Keratinocyte (primary cell): ENCODE measurements at regions not wholly inside any gene's neighbourhood (a gene's known extent, or its start where the extent isn't known, plus 50 kb on each side); places are given as distances from the start of the nearest gene placed in this dataset.

Experiments
- DNase-seq: peaks from one replicate; pipeline ENCODE4 v3.0.0-alpha.2; 2011; ENCODE audit warnings: low read depth, missing footprints, low spot score
- FAIRE-seq: peaks from 2 replicates; lab custom pipeline; 2011; peaks lifted over from hg19 to GRCh38; lab: Jason Lieb, UNC
- H2AFZ ChIP-seq: 2 replicates; pipeline ENCODE4 v1.6.0; 2012; ENCODE audit warnings: low read length, control low read depth, inconsistent platforms; ENCODE audit not compliant: control insufficient read depth
- H3K27ac ChIP-seq: 2 replicates; pipeline ENCODE4 v1.5.1; 2011; ENCODE audit warnings: low read length; ENCODE audit not compliant: control insufficient read depth, insufficient read depth
- H3K27me3 ChIP-seq: 3 replicates; pipeline ENCODE4 v1.6.0; 2011; ENCODE audit warnings: low read length; ENCODE audit not compliant: control insufficient read depth, insufficient read depth; ENCODE audit errors: extremely low read depth
- H3K36me3 ChIP-seq, 2 experiments: 2 replicates in 1 of 2; 3 replicates in 1 of 2; pipeline ENCODE4 v1.5.1; 2011; ENCODE audit warnings: low read length in 2 of 2, mild to moderate bottlenecking in 1 of 2; ENCODE audit not compliant: control insufficient read depth in 2 of 2, insufficient read depth in 2 of 2; ENCODE audit errors: extremely low read depth in 1 of 2
- H3K4me1 ChIP-seq: 3 replicates; pipeline ENCODE4 v1.5.1; 2011; ENCODE audit warnings: low read length; ENCODE audit not compliant: control insufficient read depth, insufficient read depth; ENCODE audit errors: extremely low read depth
- H3K4me2 ChIP-seq: 3 replicates; pipeline ENCODE4 v1.6.0; 2011; ENCODE audit warnings: low read depth, low read length; ENCODE audit not compliant: control insufficient read depth, insufficient read depth; ENCODE audit errors: extremely low read depth
- H3K4me3 ChIP-seq, 3 experiments: fragments of 200-600 bp in 1 of 3; sonication (generic) in 1 of 3; 2 replicates in 2 of 3; 3 replicates in 1 of 3; pipeline ENCODE4 v1.5.1; 2011 to 2016; ENCODE audit warnings: low read length in 3 of 3, mild to moderate bottlenecking in 3 of 3, control low read depth in 2 of 3, inconsistent platforms in 1 of 3, low read depth in 1 of 3, mixed read lengths in 1 of 3, mixed run types in 1 of 3, moderate library complexity in 1 of 3; ENCODE audit not compliant: control insufficient read depth in 2 of 3, insufficient read depth in 2 of 3; ENCODE audit errors: extremely low read depth in 1 of 3
- H3K79me2 ChIP-seq: 2 replicates; pipeline ENCODE4 v1.6.0; 2012; ENCODE audit warnings: low read length; ENCODE audit not compliant: control insufficient read depth, insufficient read depth
- H3K9ac ChIP-seq: 3 replicates; pipeline ENCODE4 v1.6.0; 2011; ENCODE audit warnings: low read length; ENCODE audit not compliant: control insufficient read depth, insufficient read depth; ENCODE audit errors: extremely low read depth
- H3K9me1 ChIP-seq: 3 replicates; pipeline ENCODE4 v1.6.0; 2011; ENCODE audit warnings: low read length; ENCODE audit not compliant: control insufficient read depth, insufficient read depth; ENCODE audit errors: extremely low read depth
- H3K9me3 ChIP-seq: 2 replicates; pipeline ENCODE4 v1.5.1; 2012; ENCODE audit warnings: low read depth, low read length; ENCODE audit not compliant: control insufficient read depth
- H4K20me1 ChIP-seq: 3 replicates; pipeline ENCODE4 v1.6.0; 2011; ENCODE audit warnings: low read length; ENCODE audit not compliant: control insufficient read depth, insufficient read depth; ENCODE audit errors: extremely low read depth
- EZH2 ChIP-seq: IDR thresholded peaks from one replicate; pipeline ENCODE4 v1.6.1; 2012; ENCODE audit warnings: inconsistent platforms, mild to moderate bottlenecking, low read length, moderate library complexity
- dilution Hi-C: fragments of 300-500 bp; cut with MboI; formaldehyde crosslinking; loops from one replicate; pipeline ENCODE4 v1.7.0; 2020; ENCODE audit warnings: low sequenced_read_pairs; ENCODE audit not compliant: extremely low pct_ligation_motif_present
- TF ChIP-seq, protein P1 (sequence below), 3 experiments: IDR thresholded peaks in 1 of 3; conservative IDR thresholded peaks in 1 of 3; optimal IDR thresholded peaks in 1 of 3; 2 replicates in 2 of 3; 3 replicates in 1 of 3; pipeline versions ENCODE3 to v1.5.1; 2011; ENCODE audit warnings: low read length in 3 of 3, mild to moderate bottlenecking in 3 of 3, moderate library complexity in 2 of 3, control low read depth in 1 of 3, inconsistent platforms in 1 of 3; ENCODE audit not compliant: insufficient read depth in 2 of 3; ENCODE audit errors: extremely low read depth in 1 of 3

GRCh38 chr13:73739394-73739793, 394.8 kb downstream of the KLF12 start:
- Histone ChIP-seq H2AFZ (no peak overlapping the region), H3K4me1 (no peaks in the 10 kb centered on the region), H3K4me2 (no peak overlapping the region), H3K27me3 (no peaks in the 10 kb centered on the region), H4K20me1 (no peaks in the 10 kb centered on the region), H3K9ac (no peak overlapping the region), H3K36me3 (no peaks in the 10 kb centered on the region), H3K4me3 (no peak overlapping the region), H3K27ac (no peak overlapping the region), H3K79me2 (no peaks in the 10 kb centered on the region), H3K9me3 (no peaks in the 10 kb centered on the region), H3K9me1 (no peaks in the 10 kb centered on the region)
- dilution Hi-C loops = no loop called here
- DNase-seq (no peak), FAIRE-seq (no peak)
- TF ChIP-seq, protein P1, sequence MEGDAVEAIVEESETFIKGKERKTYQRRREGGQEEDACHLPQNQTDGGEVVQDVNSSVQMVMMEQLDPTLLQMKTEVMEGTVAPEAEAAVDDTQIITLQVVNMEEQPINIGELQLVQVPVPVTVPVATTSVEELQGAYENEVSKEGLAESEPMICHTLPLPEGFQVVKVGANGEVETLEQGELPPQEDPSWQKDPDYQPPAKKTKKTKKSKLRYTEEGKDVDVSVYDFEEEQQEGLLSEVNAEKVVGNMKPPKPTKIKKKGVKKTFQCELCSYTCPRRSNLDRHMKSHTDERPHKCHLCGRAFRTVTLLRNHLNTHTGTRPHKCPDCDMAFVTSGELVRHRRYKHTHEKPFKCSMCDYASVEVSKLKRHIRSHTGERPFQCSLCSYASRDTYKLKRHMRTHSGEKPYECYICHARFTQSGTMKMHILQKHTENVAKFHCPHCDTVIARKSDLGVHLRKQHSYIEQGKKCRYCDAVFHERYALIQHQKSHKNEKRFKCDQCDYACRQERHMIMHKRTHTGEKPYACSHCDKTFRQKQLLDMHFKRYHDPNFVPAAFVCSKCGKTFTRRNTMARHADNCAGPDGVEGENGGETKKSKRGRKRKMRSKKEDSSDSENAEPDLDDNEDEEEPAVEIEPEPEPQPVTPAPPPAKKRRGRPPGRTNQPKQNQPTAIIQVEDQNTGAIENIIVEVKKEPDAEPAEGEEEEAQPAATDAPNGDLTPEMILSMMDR (optimal IDR thresholded peaks at IDR 0.05 in 1 of 3, IDR thresholded peaks at IDR 0.05 in 1 of 3, conservative IDR thresholded peaks at IDR 0.05 in 1 of 3; ENCODE audit: extremely low read depth in 1 of 3, insufficient read depth in 2 of 3, low read length in 3 of 3) = no peak
- TF ChIP-seq EZH2 = no peak

- FAIRE-seq (no peak), DNase-seq (no peak)
- Histone ChIP-seq H4K20me1 (no peaks in the 10 kb centered on the region), H3K9me3 (no peaks in the 10 kb centered on the region), H3K36me3 (no peaks in the 10 kb centered on the region), H3K79me2 (no peaks in the 10 kb centered on the region), H3K9me1 (no peaks in the 10 kb centered on the region), H3K4me2 (no peak overlapping the region), H3K4me1 (no peaks in the 10 kb centered on the region), H2AFZ (no peak overlapping the region), H3K27me3 (no peaks in the 10 kb centered on the region), H3K4me3 (no peak overlapping the region), H3K27ac (no peak overlapping the region), H3K9ac (no peak overlapping the region)
- no peak for TF ChIP-seq EZH2
- TF ChIP-seq, protein P1 (optimal IDR thresholded peaks at IDR 0.05 in 1 of 3, IDR thresholded peaks at IDR 0.05 in 1 of 3, conservative IDR thresholded peaks at IDR 0.05 in 1 of 3; ENCODE audit: extremely low read depth in 1 of 3, insufficient read depth in 2 of 3, low read length in 3 of 3) = no peak
- dilution Hi-C loops = no loop called here
Measured at GRCh38 chr13:73738626-73739025, 395.6 kb downstream of the KLF12 start.
